Adipocyte (in vitro differentiated cells): ENCODE measurements at regions not wholly inside any gene's neighbourhood (a gene's known extent, or its start where the extent isn't known, plus 50 kb on each side); places are given as distances from the start of the nearest gene placed in this dataset.

Source experiments
- DNase-seq: peaks from one replicate; pipeline ENCODE4 v3.0.0-alpha.2; 2015; ENCODE audit warnings: low read depth
- H3K27me3 ChIP-seq: replicated peaks from 2 replicates; pipeline ENCODE4 v1.7.0; 2013; ENCODE audit warnings: mild to moderate bottlenecking, low read length, moderate library complexity; ENCODE audit not compliant: control insufficient read depth, insufficient read depth
- H3K36me3 ChIP-seq: 2 replicates; pipeline ENCODE4 v1.7.0; 2013; ENCODE audit warnings: low read length, mild to moderate bottlenecking, moderate library complexity; ENCODE audit not compliant: control insufficient read depth, insufficient read depth, severe bottlenecking
- H3K4me1 ChIP-seq: 2 replicates; pipeline ENCODE4 v1.7.0; 2013; ENCODE audit warnings: mild to moderate bottlenecking, low read length, moderate library complexity; ENCODE audit not compliant: control insufficient read depth, insufficient read depth
- H3K4me3 ChIP-seq: 2 replicates; pipeline ENCODE4 v1.7.0; 2013; ENCODE audit warnings: mild to moderate bottlenecking, low read length, moderate library complexity
- H3K9ac ChIP-seq: 2 replicates; pipeline ENCODE4 v1.7.0; 2013; ENCODE audit warnings: mild to moderate bottlenecking, low read length, moderate library complexity
- H3K9me3 ChIP-seq: 2 replicates; pipeline ENCODE4 v1.7.0; 2013; ENCODE audit warnings: mild to moderate bottlenecking, low read length, moderate library complexity; ENCODE audit not compliant: control insufficient read depth

GRCh38 chr9:16172796-16173195, 620.0 kb downstream of the CCDC171 start:
- no peaks in the 10 kb centered on the region for H3K4me1 ChIP-seq
- DNase-seq = peak; percentile 18
- no peaks in the 10 kb centered on the region for H3K27me3 ChIP-seq
- no peaks in the 10 kb centered on the region for H3K36me3 ChIP-seq
- no peak overlapping the region for H3K4me3 ChIP-seq
- no peak overlapping the region for H3K9ac ChIP-seq
- no peaks in the 10 kb centered on the region for H3K9me3 ChIP-seq

DNA sequence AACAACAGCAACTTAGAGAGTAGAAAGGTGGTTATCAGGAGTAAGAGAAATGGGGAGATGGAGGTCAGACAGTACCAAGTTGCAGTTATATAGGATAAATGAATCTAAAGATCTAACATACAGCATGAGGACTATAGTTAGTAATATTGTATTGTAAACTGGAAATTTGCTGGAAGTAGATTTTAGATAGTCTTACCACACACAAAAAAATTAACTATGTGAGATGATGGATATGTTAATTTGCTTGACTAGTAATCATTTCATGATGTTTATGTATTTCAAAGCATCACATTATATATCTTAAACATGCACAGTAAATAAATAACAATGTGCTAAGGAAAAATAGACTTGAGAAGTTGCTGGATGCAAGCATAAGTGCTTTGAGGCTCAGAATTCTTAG, 622.1 kb downstream of the CCDC171 start:
- Histone ChIP-seq H3K36me3 (no peaks in the 10 kb centered on the region), H3K4me1 (no peaks in the 10 kb centered on the region), H3K9ac (no peak overlapping the region), H3K4me3 (no peak overlapping the region), H3K27me3 (no peaks in the 10 kb centered on the region), H3K9me3 (no peaks in the 10 kb centered on the region)
- no peak for DNase-seq

DNA sequence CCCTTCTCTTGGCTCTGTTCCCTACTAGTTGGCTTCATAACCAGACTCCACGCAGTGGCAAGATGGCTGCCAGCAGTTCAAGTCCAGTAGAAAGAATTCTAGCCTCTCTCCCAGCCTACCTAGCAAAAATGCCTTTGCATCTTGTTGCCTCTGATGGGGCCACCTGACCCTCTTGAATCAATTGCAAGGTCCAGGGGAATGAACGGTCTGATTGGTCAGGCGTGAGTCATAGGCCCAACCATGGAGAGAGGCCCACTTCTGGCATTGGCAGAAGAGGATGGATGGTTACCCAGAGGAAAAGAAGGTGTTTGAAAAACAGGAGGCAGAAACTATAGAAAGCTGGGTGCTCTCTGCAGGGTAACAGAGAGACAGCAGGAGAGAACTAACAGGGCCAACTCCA, 622.6 kb downstream of the CCDC171 start:
- no peaks in the 10 kb centered on the region for H3K36me3 ChIP-seq
- no peaks in the 10 kb centered on the region for H3K27me3 ChIP-seq
- no peak overlapping the region for H3K9ac ChIP-seq
- no peak for DNase-seq
- H3K9me3 ChIP-seq = no peaks in the 10 kb centered on the region
- no peak overlapping the region for H3K4me3 ChIP-seq
- H3K4me1 ChIP-seq = no peaks in the 10 kb centered on the region

DNA sequence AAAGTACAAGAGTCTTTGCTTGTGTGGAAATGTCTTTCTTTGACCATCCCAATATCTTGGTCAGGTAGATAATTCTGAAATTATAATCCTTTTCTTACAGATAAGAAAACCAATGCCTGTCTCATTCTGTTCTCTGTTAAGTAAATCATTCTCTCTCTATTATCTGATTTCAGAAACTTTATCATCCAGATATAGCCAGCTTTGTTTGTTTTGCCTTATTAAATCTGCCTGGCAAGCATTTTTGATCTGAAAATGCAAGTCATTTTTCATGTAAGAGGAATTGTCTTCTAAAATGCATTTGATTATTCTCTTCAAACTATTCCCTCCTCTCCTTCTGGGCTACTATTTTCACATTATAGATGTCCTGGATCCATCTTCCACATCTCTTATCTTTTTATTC, 625.5 kb downstream of the CCDC171 start:
- H3K9me3 ChIP-seq = no peaks in the 10 kb centered on the region
- H3K4me3 ChIP-seq = no peak overlapping the region
- no peak overlapping the region for H3K9ac ChIP-seq
- H3K36me3 ChIP-seq = no peaks in the 10 kb centered on the region
- no peaks in the 10 kb centered on the region for H3K27me3 ChIP-seq
- peaks cover 5% of the 10 kb centered on the region for H3K4me1 ChIP-seq
- DNase-seq = no peak

DNA sequence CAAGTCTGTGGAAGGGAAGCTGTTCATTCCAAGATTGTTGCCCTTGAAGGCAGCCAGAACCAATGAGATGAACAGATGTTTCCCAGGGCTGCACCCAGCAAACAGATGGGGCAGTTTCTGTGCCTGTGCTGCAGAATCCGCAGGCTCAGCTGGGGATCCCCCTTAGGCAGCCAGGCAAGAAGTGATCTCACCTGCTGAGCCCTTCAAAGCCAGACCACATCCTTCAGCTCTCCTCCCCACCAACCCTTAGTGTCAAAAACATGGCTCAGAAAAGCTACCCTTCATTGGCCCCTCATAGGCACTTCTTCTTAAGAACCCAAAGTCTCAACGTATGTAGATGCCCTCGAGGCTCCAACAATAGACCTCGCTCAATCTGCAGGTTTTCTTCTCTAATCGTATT, 626.7 kb downstream of the CCDC171 start:
- Histone ChIP-seq H3K27me3 (no peaks in the 10 kb centered on the region), H3K36me3 (no peaks in the 10 kb centered on the region), H3K9me3 (no peaks in the 10 kb centered on the region), H3K4me1 (peaks cover 5% of the 10 kb centered on the region), H3K4me3 (no peak overlapping the region), H3K9ac (no peak overlapping the region)
- no peak for DNase-seq

- Histone ChIP-seq H3K4me1 (peaks cover 5% of the 10 kb centered on the region), H3K36me3 (no peaks in the 10 kb centered on the region), H3K9me3 (no peaks in the 10 kb centered on the region), H3K27me3 (no peaks in the 10 kb centered on the region), H3K9ac (no peak overlapping the region), H3K4me3 (no peak overlapping the region)
- DNase-seq = no peak
Measured at GRCh38 chr9:16180091-16180490, 627.2 kb downstream of the CCDC171 start.

GRCh38 chr9:16180546-16180945, 627.7 kb downstream of the CCDC171 start:
- no peak for DNase-seq
- H3K9me3 ChIP-seq = no peaks in the 10 kb centered on the region
- H3K4me1 ChIP-seq = peaks cover 5% of the 10 kb centered on the region
- H3K36me3 ChIP-seq = no peaks in the 10 kb centered on the region
- H3K9ac ChIP-seq = no peak overlapping the region
- H3K27me3 ChIP-seq = no peaks in the 10 kb centered on the region
- H3K4me3 ChIP-seq = no peak overlapping the region

GRCh38 chr9:16181539-16181938, 628.7 kb downstream of the CCDC171 start:
- Histone ChIP-seq H3K9me3 (no peaks in the 10 kb centered on the region), H3K4me3 (no peak overlapping the region), H3K27me3 (no peaks in the 10 kb centered on the region), H3K36me3 (no peaks in the 10 kb centered on the region), H3K4me1 (peaks cover 5% of the 10 kb centered on the region), H3K9ac (no peak overlapping the region)
- no peak for DNase-seq

DNA sequence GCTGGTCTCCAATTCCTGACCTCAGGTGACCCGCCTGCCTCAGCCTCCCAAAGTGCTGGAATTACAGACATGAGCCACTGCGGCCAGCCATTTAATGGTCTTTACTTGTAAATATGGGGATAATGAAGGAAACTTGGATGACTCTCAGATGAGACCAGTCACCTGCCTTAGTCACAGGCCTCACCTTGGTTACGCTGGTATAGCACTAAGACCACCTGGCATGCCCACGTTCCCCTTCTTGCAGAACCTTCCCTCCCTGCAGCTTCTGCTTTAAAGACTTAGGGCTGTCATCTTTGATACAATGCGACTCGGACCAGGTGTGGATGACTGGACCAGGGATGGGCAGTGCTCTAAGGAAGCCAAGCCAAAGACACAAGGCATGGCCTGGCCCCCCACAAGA, 629.9 kb downstream of the CCDC171 start:
- Histone ChIP-seq H3K9ac (no peak overlapping the region), H3K4me3 (no peak overlapping the region), H3K4me1 (peaks cover 5% of the 10 kb centered on the region), H3K36me3 (no peaks in the 10 kb centered on the region), H3K9me3 (no peaks in the 10 kb centered on the region), H3K27me3 (no peaks in the 10 kb centered on the region)
- DNase-seq = no peak

DNA sequence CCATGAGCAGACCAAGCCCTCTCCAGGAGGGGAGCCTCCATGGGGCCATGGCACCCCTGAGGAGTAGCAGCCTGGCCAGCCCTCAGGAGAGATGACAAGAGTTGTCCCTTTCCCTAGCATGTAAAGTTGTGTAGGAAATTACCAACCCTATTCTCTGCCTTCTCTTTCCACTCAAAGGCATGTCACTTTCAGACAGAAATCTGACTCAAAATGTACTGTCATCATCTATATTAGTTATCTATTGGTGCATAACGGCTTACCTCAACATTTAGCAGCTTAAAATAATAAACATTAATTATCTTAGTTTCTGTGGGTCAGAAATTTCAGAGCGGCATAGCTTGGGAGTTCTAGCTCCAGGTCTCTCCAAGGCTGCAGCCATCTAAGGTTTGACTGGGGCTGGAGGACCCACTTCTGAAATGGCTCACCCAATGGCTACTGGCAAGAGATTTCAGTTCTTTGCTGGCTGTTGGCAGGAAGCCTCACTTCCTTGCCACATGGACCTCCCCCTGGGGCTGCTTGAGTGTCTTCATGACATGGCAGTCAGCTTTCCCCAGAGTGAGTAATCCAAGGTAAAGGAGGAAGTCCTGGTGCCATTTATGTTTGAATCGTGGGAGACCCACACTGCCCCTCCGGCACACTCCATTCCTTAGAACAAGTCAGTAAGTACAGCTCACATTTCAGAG, 632.3 kb downstream of the CCDC171 start:
- Histone ChIP-seq H3K9me3 (peaks cover 10% of the 10 kb centered on the region), H3K36me3 (no peaks in the 10 kb centered on the region), H3K9ac (no peak overlapping the region), H3K27me3 (no peaks in the 10 kb centered on the region), H3K4me3 (no peak overlapping the region), H3K4me1 (peaks cover 5% of the 10 kb centered on the region)
- no peak for DNase-seq

DNA sequence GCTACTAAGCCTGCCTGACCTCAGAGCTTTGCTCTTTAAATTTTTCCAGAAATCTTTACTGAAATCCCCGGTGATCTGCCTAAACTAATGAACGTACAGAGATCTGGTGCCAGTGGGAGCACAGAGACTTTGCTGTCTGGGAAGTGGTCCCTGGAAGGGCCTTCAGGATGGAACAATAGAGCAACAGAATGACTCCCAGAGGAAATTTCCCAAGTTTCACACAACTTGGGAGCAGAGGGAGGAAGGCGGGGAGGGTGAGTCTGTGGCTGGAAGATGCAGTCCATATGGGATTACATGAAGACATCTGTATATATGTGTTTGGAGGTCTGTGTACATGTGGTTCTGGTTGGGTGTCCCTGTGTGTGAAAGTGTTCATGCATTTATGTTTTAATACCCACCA, 638.3 kb downstream of the CCDC171 start:
- peaks cover 28% of the 10 kb centered on the region for H3K4me1 ChIP-seq

More for the DNA sequence above, 638.3 kb downstream of the CCDC171 start:
- Histone ChIP-seq H3K4me3 (peak overlapping the region; percentile 21), H3K9ac (peak overlapping the region; percentile 24), H3K27me3 (no peaks in the 10 kb centered on the region), H3K36me3 (no peaks in the 10 kb centered on the region), H3K9me3 (peaks cover 10% of the 10 kb centered on the region)
- DNase-seq = peak; percentile 9
